Breast epithelium (tissue), 3 donors: ENCODE measurements at regions not wholly inside any gene's neighbourhood (a gene's known extent, or its start where the extent isn't known, plus 50 kb on each side); places are given as distances from the start of the nearest gene placed in this dataset.

Experiments
- CTCF ChIP-seq, 3 donors: fragments of 450-650 bp; IDR thresholded peaks; one replicate each; pipeline ENCODE4 v1.5.1; 2016 to 2017; ENCODE audit warnings: antibody characterized with exemption in 3 of 3, mild to moderate bottlenecking in 3 of 3, moderate library complexity in 3 of 3
- POLR2A ChIP-seq: fragments of 450-650 bp; IDR thresholded peaks from one replicate; pipeline ENCODE4 v1.6.1; 2016; ENCODE audit warnings: antibody characterized with exemption, mild to moderate bottlenecking, moderate library complexity
- POLR2AphosphoS5 ChIP-seq, 3 donors: sonication (generic); formaldehyde crosslinking; IDR thresholded peaks; one replicate each; pipeline ENCODE4 v1.6.1; 2017; ENCODE audit warnings: antibody characterized with exemption in 3 of 3

GRCh38 chr14:37711831-37712475 lies 116.5 kb downstream of the TTC6 start:
- TF ChIP-seq CTCF (IDR thresholded peaks at IDR 0.05), result no peak
- no peak for TF ChIP-seq POLR2A
- TF ChIP-seq POLR2AphosphoS5 (IDR thresholded peaks at IDR 0.05), result no peak
